H9 (cell line): ENCODE measurements at regions not wholly inside any gene's neighbourhood (a gene's known extent, or its start where the extent isn't known, plus 50 kb on each side); places are given as distances from the start of the nearest gene placed in this dataset.

Experiments used
- DNase-seq: peaks from one replicate; pipeline ENCODE4 v3.0.0-alpha.2; 2017
- H2AFZ ChIP-seq: one replicate; pipeline ENCODE4 v1.6.1; 2013; ENCODE audit warnings: mild to moderate bottlenecking, low read length, control low read depth, moderate library complexity
- H2AK5ac ChIP-seq: 2 replicates; pipeline ENCODE4 v1.6.1; 2013; ENCODE audit warnings: low read length, control low read depth, mixed read lengths; ENCODE audit not compliant: insufficient read length
- H2BK120ac ChIP-seq: one replicate; pipeline ENCODE4 v1.6.1; 2013; ENCODE audit warnings: low read depth, mild to moderate bottlenecking, low read length, control low read depth, inconsistent platforms; ENCODE audit not compliant: poor library complexity, severe bottlenecking
- H2BK12ac ChIP-seq: 2 replicates; pipeline ENCODE4 v1.6.1; 2013; ENCODE audit warnings: low read length, control low read depth, mixed read lengths, low read depth; ENCODE audit not compliant: insufficient read length
- H2BK15ac ChIP-seq: 2 replicates; pipeline ENCODE4 v1.6.1; 2013; ENCODE audit warnings: low read depth, low read length, control low read depth
- H2BK20ac ChIP-seq: one replicate; pipeline ENCODE4 v1.6.1; 2013; ENCODE audit warnings: low read depth, mild to moderate bottlenecking, low read length, control low read depth, inconsistent platforms; ENCODE audit not compliant: poor library complexity, severe bottlenecking
- H2BK5ac ChIP-seq: 2 replicates; pipeline ENCODE4 v1.6.1; 2013; ENCODE audit warnings: low read length, control low read depth, mixed read lengths; ENCODE audit not compliant: insufficient read length
- H3K14ac ChIP-seq: 2 replicates; pipeline ENCODE4 v1.6.1; 2013; ENCODE audit warnings: low read length, control low read depth; ENCODE audit not compliant: insufficient read depth
- H3K18ac ChIP-seq: 2 replicates; pipeline ENCODE4 v1.6.1; 2013; ENCODE audit warnings: low read depth, mild to moderate bottlenecking, mixed read lengths, low read length, control low read depth; ENCODE audit not compliant: insufficient read length
- H3K23ac ChIP-seq: 2 replicates; pipeline ENCODE4 v1.6.1; 2013; ENCODE audit warnings: low read length, control low read depth, mixed read lengths, low read depth; ENCODE audit not compliant: insufficient read length
- H3K23me2 ChIP-seq: 2 replicates; pipeline ENCODE4 v1.6.1; 2013; ENCODE audit warnings: low read depth, mild to moderate bottlenecking, mixed read lengths, low read length, control low read depth; ENCODE audit not compliant: insufficient read length, poor library complexity, severe bottlenecking
- H3K27ac ChIP-seq: 2 replicates; pipeline ENCODE4 v1.5.1; 2013; ENCODE audit warnings: low read length, control low read depth, mixed read lengths, low read depth; ENCODE audit not compliant: insufficient read length
- H3K27me3 ChIP-seq: 2 replicates; pipeline ENCODE4 v1.6.1; 2013; ENCODE audit warnings: low read length, control low read depth, inconsistent platforms; ENCODE audit not compliant: insufficient read depth
- H3K4ac ChIP-seq: 2 replicates; pipeline ENCODE4 v1.6.1; 2013; ENCODE audit warnings: low read depth, mild to moderate bottlenecking, control low read depth, inconsistent platforms, low read length, moderate library complexity
- H3K4me1 ChIP-seq: 2 replicates; pipeline ENCODE4 v1.6.1; 2013; ENCODE audit warnings: low read length, control low read depth, inconsistent platforms; ENCODE audit not compliant: insufficient read depth
- H3K4me2 ChIP-seq: 2 replicates; pipeline ENCODE4 v1.6.1; 2013; ENCODE audit warnings: low read length, control low read depth, mixed read lengths; ENCODE audit not compliant: insufficient read length, insufficient read depth
- H3K56ac ChIP-seq: 2 replicates; pipeline ENCODE4 v1.6.1; 2013; ENCODE audit warnings: low read depth, mild to moderate bottlenecking, mixed read lengths, low read length, control low read depth; ENCODE audit not compliant: insufficient read length
- H3K79me1 ChIP-seq: 2 replicates; pipeline ENCODE4 v1.6.1; 2013; ENCODE audit warnings: low read depth, mild to moderate bottlenecking, moderate library complexity, low read length, control low read depth, inconsistent platforms; ENCODE audit not compliant: insufficient read depth, poor library complexity, severe bottlenecking
- H3K79me2 ChIP-seq: 2 replicates; pipeline ENCODE4 v1.6.1; 2013; ENCODE audit warnings: low read length, control low read depth, inconsistent platforms; ENCODE audit not compliant: insufficient read depth
- H3K9ac ChIP-seq: 2 replicates; pipeline ENCODE4 v1.6.1; 2013; ENCODE audit warnings: low read length, control low read depth, mixed read lengths; ENCODE audit not compliant: insufficient read length; ENCODE audit errors: extremely low read depth
- H3K9me3 ChIP-seq: one replicate; pipeline ENCODE4 v1.6.1; 2013; ENCODE audit warnings: low read depth, low read length, inconsistent platforms; ENCODE audit not compliant: control insufficient read depth
- H3T11ph ChIP-seq: one replicate; pipeline ENCODE4 v1.6.1; 2013; ENCODE audit warnings: mild to moderate bottlenecking, low read length, control low read depth, inconsistent platforms
- H4K20me1 ChIP-seq: one replicate; pipeline ENCODE4 v1.6.1; 2013; ENCODE audit not compliant: control insufficient read depth, insufficient read length, insufficient read depth
- H4K5ac ChIP-seq: 2 replicates; pipeline ENCODE4 v1.6.1; 2013; ENCODE audit warnings: low read depth, mild to moderate bottlenecking, mixed read lengths, low read length, control low read depth; ENCODE audit not compliant: insufficient read length
- H4K8ac ChIP-seq: replicated peaks from 2 replicates; pipeline ENCODE4 v1.6.1; 2013; ENCODE audit warnings: low read length, control low read depth, mixed read lengths, low read depth; ENCODE audit not compliant: insufficient read length
- H4K91ac ChIP-seq: 2 replicates; pipeline ENCODE4 v1.6.1; 2013; ENCODE audit warnings: low read depth, mild to moderate bottlenecking, moderate library complexity, mixed read lengths, low read length, control low read depth; ENCODE audit not compliant: insufficient read length
- H3K27ac Mint-ChIP-seq, 3 experiments: 2 replicates in 2 of 3; 3 replicates in 1 of 3; pipeline ENCODE4 v1.8.0; 2020 to 2021; ENCODE audit warnings: mixed read lengths in 3 of 3, mild to moderate bottlenecking in 1 of 3, moderate library complexity in 1 of 3
- H3K27me3 Mint-ChIP-seq: 2 replicates; pipeline ENCODE4 v1.8.0; 2021; ENCODE audit warnings: low read depth, mild to moderate bottlenecking, moderate library complexity, mixed read lengths
- H3K36me3 Mint-ChIP-seq, 3 experiments: 2 replicates in 2 of 3; 3 replicates in 1 of 3; pipeline ENCODE4 v1.8.0; 2020 to 2021; ENCODE audit warnings: low read depth in 3 of 3, mixed read lengths in 3 of 3; ENCODE audit not compliant: insufficient read depth in 1 of 3
- H3K4me1 Mint-ChIP-seq, 2 experiments: 2 replicates each; pipeline ENCODE4 v1.8.0; 2020; ENCODE audit warnings: mixed read lengths in 2 of 2
- H3K4me3 Mint-ChIP-seq, 2 experiments: 2 replicates in 1 of 2; 3 replicates in 1 of 2; pipeline ENCODE4 v1.8.0; 2020 to 2021; ENCODE audit warnings: mild to moderate bottlenecking in 2 of 2, mixed read lengths in 2 of 2, moderate library complexity in 1 of 2
- H3K9me3 Mint-ChIP-seq, 2 experiments: 2 replicates in 1 of 2; 3 replicates in 1 of 2; pipeline ENCODE4 v1.8.0; 2020; ENCODE audit warnings: mild to moderate bottlenecking in 2 of 2, mixed read lengths in 2 of 2, moderate library complexity in 1 of 2
- CTCF ChIP-seq: fragments of 200-600 bp; sonication (generic); conservative IDR thresholded peaks from 3 replicates; pipeline ENCODE4 v1.8.0; 2021; ENCODE audit warnings: antibody characterized with exemption, mild to moderate bottlenecking
- WGBS: extraction: QIAGEN DNeasy Blood & Tissue Kit; methylation state at CpG from one replicate; pipeline ENCODE4 v1.1.7; 2013; ENCODE audit warnings: missing lambda C conversion rate, low lambda C conversion rate, mixed read lengths; ENCODE audit not compliant: insufficient read length; ENCODE audit errors: extremely low coverage; 5-methylcytosine and 5-hydroxymethylcytosine counted together

- H3T11ph ChIP-seq, result no peak overlapping the region
- H3K4me1 ChIP-seq, result no peaks in the 10 kb centered on the region
- no peak overlapping the region for H3K27ac ChIP-seq
- no peaks in the 10 kb centered on the region for H3K79me2 ChIP-seq
- Mint-ChIP-seq H3K36me3 (no peaks in the 10 kb centered on the region), H3K4me1 (no peaks in the 10 kb centered on the region), H3K27me3 (no peaks in the 10 kb centered on the region), H3K9me3 (no peaks in the 10 kb centered on the region; a peak in 1 of 5 replicates), H3K27ac (no peak overlapping the region), H3K4me3 (no peak overlapping the region)
- H3K9ac ChIP-seq, result no peak overlapping the region
- no peak for TF ChIP-seq CTCF
- H3K56ac ChIP-seq, result no peak overlapping the region
- no peak overlapping the region for H2AFZ ChIP-seq
- H3K4me2 ChIP-seq, result no peak overlapping the region
- no peaks in the 10 kb centered on the region for H3K23me2 ChIP-seq
- H2BK12ac ChIP-seq, result no peak overlapping the region
- H3K27me3 ChIP-seq, result no peaks in the 10 kb centered on the region
- no peak overlapping the region for H4K5ac ChIP-seq
- no peak overlapping the region for H2BK20ac ChIP-seq
- H4K91ac ChIP-seq, result no peak overlapping the region
- H3K4ac ChIP-seq, result no peak overlapping the region
- no peak overlapping the region for H3K14ac ChIP-seq
- no peaks in the 10 kb centered on the region for H3K9me3 ChIP-seq
- no peak overlapping the region for H2BK5ac ChIP-seq
- DNase-seq, result no peak
- no peaks in the 10 kb centered on the region for H4K20me1 ChIP-seq
- no peak overlapping the region for H2BK15ac ChIP-seq
- no peak overlapping the region for H2BK120ac ChIP-seq
- no peak overlapping the region for H3K23ac ChIP-seq
- no peak overlapping the region for H2AK5ac ChIP-seq
- H4K8ac ChIP-seq, result no peak overlapping the region
- H3K18ac ChIP-seq, result no peak overlapping the region
- no peaks in the 10 kb centered on the region for H3K79me1 ChIP-seq
- WGBS, result no CpG with 5 or more reads among the region's 5 CpGs
Observed at GRCh38 chr18:67997496-67997895, 481.0 kb upstream of the DSEL start.
